ENCODE measurements at regions not wholly inside any gene's neighbourhood (a gene's known extent, or its start where the extent isn't known, plus 50 kb on each side); places are given as distances from the start of the nearest gene placed in this dataset.

GRCh38 chr2:79272616-79273015 is 113.1 kb upstream of the REG3A start:
- TF ChIP-seq GATA2 (IDR thresholded peaks at IDR 0.05; ENCODE audit: low read depth, low read length), result no peak
- TF ChIP-seq GATA3 (IDR thresholded peaks at IDR 0.05; ENCODE audit: low read depth, low read length), result no peak

- no peak for TF ChIP-seq GATA2 (IDR thresholded peaks at IDR 0.05; ENCODE audit: low read depth, low read length)
- TF ChIP-seq GATA3 (IDR thresholded peaks at IDR 0.05; ENCODE audit: low read depth, low read length), result no peak
Observed at GRCh38 chr2:79271456-79271855, 111.9 kb upstream of the REG3A start.

GRCh38 chr2:79260848-79261247 is 101.3 kb upstream of the REG3A start:
- TF ChIP-seq GATA3 (IDR thresholded peaks at IDR 0.05; ENCODE audit: low read depth, low read length) (no peak), GATA2 (IDR thresholded peaks at IDR 0.05; ENCODE audit: low read depth, low read length) (no peak)

GRCh38 chr2:79259959-79260358 is 100.4 kb upstream of the REG3A start:
- TF ChIP-seq GATA3 (IDR thresholded peaks at IDR 0.05; ENCODE audit: low read depth, low read length), result no peak
- TF ChIP-seq GATA2 (IDR thresholded peaks at IDR 0.05; ENCODE audit: low read depth, low read length), result no peak

GRCh38 chr2:79259296-79259695 is 99.7 kb upstream of the REG3A start:
- TF ChIP-seq GATA3 (IDR thresholded peaks at IDR 0.05; ENCODE audit: low read depth, low read length), result no peak
- TF ChIP-seq GATA2 (IDR thresholded peaks at IDR 0.05; ENCODE audit: low read depth, low read length), result no peak

GRCh38 chr2:79253243-79253774 is 93.8 kb upstream of the REG3A start:
- TF ChIP-seq GATA2 (IDR thresholded peaks at IDR 0.05; ENCODE audit: low read depth, low read length) (peak; percentile 90), GATA3 (IDR thresholded peaks at IDR 0.05; ENCODE audit: low read depth, low read length) (peak; percentile 73)

- TF ChIP-seq GATA3 (IDR thresholded peaks at IDR 0.05; ENCODE audit: low read depth, low read length) (no peak), GATA2 (IDR thresholded peaks at IDR 0.05; ENCODE audit: low read depth, low read length) (no peak)
Observed at GRCh38 chr2:79250656-79251055, 91.1 kb upstream of the REG3A start.

GRCh38 chr2:79248776-79249175 is 89.2 kb upstream of the REG3A start:
- TF ChIP-seq GATA3 (IDR thresholded peaks at IDR 0.05; ENCODE audit: low read depth, low read length) (no peak), GATA2 (IDR thresholded peaks at IDR 0.05; ENCODE audit: low read depth, low read length) (no peak)

- TF ChIP-seq GATA3 (IDR thresholded peaks at IDR 0.05; ENCODE audit: low read depth, low read length), result no peak
Observed at GRCh38 chr2:79235135-79235534, 75.6 kb upstream of the REG3A start.

- no peak for TF ChIP-seq GATA2 (IDR thresholded peaks at IDR 0.05; ENCODE audit: low read depth, low read length)
- no peak for TF ChIP-seq GATA3 (IDR thresholded peaks at IDR 0.05; ENCODE audit: low read depth, low read length)
Observed at GRCh38 chr2:79223539-79223938, 64.0 kb upstream of the REG3A start.

GRCh38 chr2:79219383-79219988 is 59.9 kb upstream of the REG3A start:
- TF ChIP-seq GATA2 (IDR thresholded peaks at IDR 0.05; ENCODE audit: low read depth, low read length), result no peak
- TF ChIP-seq GATA3 (IDR thresholded peaks at IDR 0.05; ENCODE audit: low read depth, low read length), result no peak

GRCh38 chr2:79210274-79210917 is 50.8 kb upstream of the REG3A start:
- no peak for TF ChIP-seq GATA3 (IDR thresholded peaks at IDR 0.05; ENCODE audit: low read depth, low read length)
- TF ChIP-seq GATA2 (IDR thresholded peaks at IDR 0.05; ENCODE audit: low read depth, low read length), result no peak

Data from SH-SY5Y (cell line).